ENCODE measurements at regions not wholly inside any gene's neighbourhood (a gene's known extent, or its start where the extent isn't known, plus 50 kb on each side); places are given as distances from the start of the nearest gene placed in this dataset.

DNA sequence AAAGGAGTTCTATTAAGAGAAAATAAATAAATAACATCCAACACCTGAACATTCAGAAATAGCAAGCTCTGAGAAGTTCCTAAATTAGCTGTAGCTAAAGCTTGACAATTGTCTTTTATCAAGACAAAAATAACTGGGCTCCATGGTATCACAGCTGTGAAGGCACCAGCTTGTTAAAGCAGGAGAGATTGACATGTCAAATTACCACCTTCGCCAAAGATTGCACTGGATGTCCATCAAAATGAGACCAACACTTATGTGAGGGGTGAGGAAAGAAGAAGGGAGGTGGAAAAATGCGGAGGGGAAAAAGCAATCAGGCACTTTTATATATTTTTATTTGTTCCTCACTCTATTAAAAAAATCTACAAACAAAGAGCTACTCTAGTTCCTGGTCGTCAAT, 1827.5 kb upstream of the RAG2 start:
- Histone ChIP-seq H3K9me3 (ENCODE audit: control insufficient read depth in 1 of 2, insufficient read depth in 1 of 2, low read depth in 1 of 2, low read length in 2 of 2) (peaks cover 4 to 19% of the 10 kb centered on the region in 2 experiments; a peak in 2 of 4 replicates), H3K9ac (ENCODE audit: low read length) (no peak overlapping the region), H4K20me1 (ENCODE audit: insufficient read depth) (no peaks in the 10 kb centered on the region), H3K27me3 (ENCODE audit: insufficient read depth, low read length) (no peaks in the 10 kb centered on the region), H3K36me3 (ENCODE audit: control insufficient read depth in 1 of 2, insufficient read depth in 2 of 2, low read length in 2 of 2) (no peaks in the 10 kb centered on the region), H3K9me2 (ENCODE audit: insufficient read depth) (no peaks in the 10 kb centered on the region), H3K27ac (ENCODE audit: low read depth, low read length) (no peak overlapping the region), H3K4me3 (replicated peaks in 1 of 2; ENCODE audit: low read depth in 1 of 2, low read length in 2 of 2) (no peak overlapping the region), H2AFZ (ENCODE audit: low read depth, low read length, poor library complexity, severe bottlenecking) (no peak overlapping the region), H3K4me1 (ENCODE audit: control insufficient read depth in 1 of 2, insufficient read depth in 2 of 2, low read length in 2 of 2) (no peaks in the 10 kb centered on the region), H3K4me2 (ENCODE audit: low read length) (no peak overlapping the region), H3K79me2 (ENCODE audit: insufficient read depth, low read length) (no peaks in the 10 kb centered on the region)
- ChIA-PET POLR2A (no interaction called here), CTCF (no interaction called here), RAD21 (ENCODE audit: low non-redundant PET in 1 of 2, low total read pairs in 2 of 2, uncharacterized antibody in 2 of 2, unreplicated experiment in 2 of 2) (no interaction called here)
- TF ChIP-seq, protein P1, sequence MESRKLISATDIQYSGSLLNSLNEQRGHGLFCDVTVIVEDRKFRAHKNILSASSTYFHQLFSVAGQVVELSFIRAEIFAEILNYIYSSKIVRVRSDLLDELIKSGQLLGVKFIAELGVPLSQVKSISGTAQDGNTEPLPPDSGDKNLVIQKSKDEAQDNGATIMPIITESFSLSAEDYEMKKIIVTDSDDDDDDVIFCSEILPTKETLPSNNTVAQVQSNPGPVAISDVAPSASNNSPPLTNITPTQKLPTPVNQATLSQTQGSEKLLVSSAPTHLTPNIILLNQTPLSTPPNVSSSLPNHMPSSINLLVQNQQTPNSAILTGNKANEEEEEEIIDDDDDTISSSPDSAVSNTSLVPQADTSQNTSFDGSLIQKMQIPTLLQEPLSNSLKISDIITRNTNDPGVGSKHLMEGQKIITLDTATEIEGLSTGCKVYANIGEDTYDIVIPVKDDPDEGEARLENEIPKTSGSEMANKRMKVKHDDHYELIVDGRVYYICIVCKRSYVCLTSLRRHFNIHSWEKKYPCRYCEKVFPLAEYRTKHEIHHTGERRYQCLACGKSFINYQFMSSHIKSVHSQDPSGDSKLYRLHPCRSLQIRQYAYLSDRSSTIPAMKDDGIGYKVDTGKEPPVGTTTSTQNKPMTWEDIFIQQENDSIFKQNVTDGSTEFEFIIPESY (IDR thresholded peaks at IDR 0.05; ENCODE audit: extremely low read depth, insufficient replicate concordance, low read length): no peak
- TF ChIP-seq SRF (IDR thresholded peaks at IDR 0.05; ENCODE audit: low read depth) (no peak), EZH2phosphoT487 (IDR thresholded peaks at IDR 0.05; ENCODE audit: borderline replicate concordance) (no peak), POLR2AphosphoS5 (IDR thresholded peaks at IDR 0.05; ENCODE audit: low read depth, low read length) (no peak), ZNF274 (IDR thresholded peaks at IDR 0.05; ENCODE audit: low read depth, low read length) (no peak), CEBPB (IDR thresholded peaks at IDR 0.05; ENCODE audit: low read depth) (no peak), ATF3 (IDR thresholded peaks at IDR 0.05) (no peak), JUND (IDR thresholded peaks at IDR 0.05) (no peak)
- TF ChIP-seq, protein P2, sequence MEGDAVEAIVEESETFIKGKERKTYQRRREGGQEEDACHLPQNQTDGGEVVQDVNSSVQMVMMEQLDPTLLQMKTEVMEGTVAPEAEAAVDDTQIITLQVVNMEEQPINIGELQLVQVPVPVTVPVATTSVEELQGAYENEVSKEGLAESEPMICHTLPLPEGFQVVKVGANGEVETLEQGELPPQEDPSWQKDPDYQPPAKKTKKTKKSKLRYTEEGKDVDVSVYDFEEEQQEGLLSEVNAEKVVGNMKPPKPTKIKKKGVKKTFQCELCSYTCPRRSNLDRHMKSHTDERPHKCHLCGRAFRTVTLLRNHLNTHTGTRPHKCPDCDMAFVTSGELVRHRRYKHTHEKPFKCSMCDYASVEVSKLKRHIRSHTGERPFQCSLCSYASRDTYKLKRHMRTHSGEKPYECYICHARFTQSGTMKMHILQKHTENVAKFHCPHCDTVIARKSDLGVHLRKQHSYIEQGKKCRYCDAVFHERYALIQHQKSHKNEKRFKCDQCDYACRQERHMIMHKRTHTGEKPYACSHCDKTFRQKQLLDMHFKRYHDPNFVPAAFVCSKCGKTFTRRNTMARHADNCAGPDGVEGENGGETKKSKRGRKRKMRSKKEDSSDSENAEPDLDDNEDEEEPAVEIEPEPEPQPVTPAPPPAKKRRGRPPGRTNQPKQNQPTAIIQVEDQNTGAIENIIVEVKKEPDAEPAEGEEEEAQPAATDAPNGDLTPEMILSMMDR (IDR thresholded peaks at IDR 0.05 in 2 of 3, conservative IDR thresholded peaks at IDR 0.05 in 1 of 3; ENCODE audit: borderline replicate concordance in 1 of 3, insufficient read depth in 1 of 3, low read depth in 2 of 3, low read length in 2 of 3): no peak
- intact Hi-C loops (cut with micrococcal nuclease): no loop called here
- BruUV-seq (replicated peaks): no TSS peak
- ATAC-seq (no peak), DNase-seq (ENCODE audit: low read depth, low spot score) (no peak)
